Activated T-cell treated with anti-CD3 and anti-CD28 coated beads, Interleukin-2, amount 50 U/mL, for 24 hours (primary cell): ENCODE measurements at regions not wholly inside any gene's neighbourhood (a gene's known extent, or its start where the extent isn't known, plus 50 kb on each side); places are given as distances from the start of the nearest gene placed in this dataset.
"Not testable (repeated sequence)": the region's sequence is repeated elsewhere in the genome, so short reads cannot be mapped to it uniquely, and the experiment has no call there.

Experiments
- DNase-seq: peaks from one replicate; pipeline ENCODE4 v3.0.0-alpha.2; 2020
- H3K27ac Mint-ChIP-seq: 2 replicates; pipeline ENCODE4 v1.8.0; 2020; ENCODE audit warnings: mild to moderate bottlenecking, mixed read lengths
- H3K27me3 Mint-ChIP-seq: 2 replicates; pipeline ENCODE4 v1.8.0; 2020; ENCODE audit warnings: mixed read lengths
- H3K36me3 Mint-ChIP-seq: 2 replicates; pipeline ENCODE4 v1.8.0; 2020; ENCODE audit warnings: low read depth, mixed read lengths
- H3K4me1 Mint-ChIP-seq: 2 replicates; pipeline ENCODE4 v1.8.0; 2020; ENCODE audit warnings: low read depth, mixed read lengths
- H3K4me3 Mint-ChIP-seq: 2 replicates; pipeline ENCODE4 v1.8.0; 2020; ENCODE audit warnings: mild to moderate bottlenecking, moderate library complexity, mixed read lengths
- H3K9me3 Mint-ChIP-seq: 2 replicates; pipeline ENCODE4 v1.8.0; 2020; ENCODE audit warnings: mixed read lengths

- no peak overlapping the region for H3K27ac Mint-ChIP-seq
- peaks cover 2% of the 10 kb centered on the region for H3K9me3 Mint-ChIP-seq
- H3K4me3 Mint-ChIP-seq, result no peak overlapping the region
- H3K4me1 Mint-ChIP-seq, result peaks cover 9% of the 10 kb centered on the region
- no peaks in the 10 kb centered on the region for H3K36me3 Mint-ChIP-seq
- no peak for DNase-seq
- no peaks in the 10 kb centered on the region for H3K27me3 Mint-ChIP-seq
These were observed 216.0 kb upstream of the HAAO start for GRCh38 chr2:43008388-43008787.

- H3K9me3 Mint-ChIP-seq, result peaks cover 2% of the 10 kb centered on the region
These were observed 215.5 kb upstream of the HAAO start for GRCh38 chr2:43007901-43008300.

GRCh38 chr2:43006834-43007543, 214.6 kb upstream of the HAAO start:
- Mint-ChIP-seq H3K4me1 (peaks cover 9% of the 10 kb centered on the region), H3K27ac (no peak overlapping the region), H3K27me3 (no peaks in the 10 kb centered on the region), H3K36me3 (no peaks in the 10 kb centered on the region), H3K4me3 (no peak overlapping the region), H3K9me3 (peaks cover 2% of the 10 kb centered on the region)
- DNase-seq, result no peak

More at GRCh38 chr2:43007901-43008300, 215.5 kb upstream of the HAAO start:
- Mint-ChIP-seq H3K27me3 (no peaks in the 10 kb centered on the region), H3K4me1 (peaks cover 9% of the 10 kb centered on the region), H3K27ac (no peak overlapping the region), H3K4me3 (no peak overlapping the region), H3K36me3 (no peaks in the 10 kb centered on the region)
- DNase-seq, result no peak

- Mint-ChIP-seq H3K27ac (no peak overlapping the region), H3K9me3 (peaks cover 2% of the 10 kb centered on the region), H3K4me1 (peaks cover 9% of the 10 kb centered on the region), H3K4me3 (no peak overlapping the region), H3K27me3 (no peaks in the 10 kb centered on the region), H3K36me3 (no peaks in the 10 kb centered on the region)
- no peak for DNase-seq
These were observed 213.8 kb upstream of the HAAO start for GRCh38 chr2:43005975-43006833.

- no peak overlapping the region for H3K27ac Mint-ChIP-seq
- H3K9me3 Mint-ChIP-seq, result peaks cover 2% of the 10 kb centered on the region
- no peaks in the 10 kb centered on the region for H3K36me3 Mint-ChIP-seq
- H3K27me3 Mint-ChIP-seq, result no peaks in the 10 kb centered on the region
- DNase-seq, result no peak
- no peak overlapping the region for H3K4me3 Mint-ChIP-seq
- peaks cover 2% of the 10 kb centered on the region for H3K4me1 Mint-ChIP-seq
These were observed 213.0 kb upstream of the HAAO start for GRCh38 chr2:43005245-43005974.

GRCh38 chr2:43004879-43005244, 212.5 kb upstream of the HAAO start:
- no peak for DNase-seq
- Mint-ChIP-seq H3K4me3 (no peak overlapping the region), H3K27me3 (no peaks in the 10 kb centered on the region), H3K27ac (no peak overlapping the region), H3K9me3 (peaks cover 2% of the 10 kb centered on the region), H3K36me3 (no peaks in the 10 kb centered on the region), H3K4me1 (no peaks in the 10 kb centered on the region)

- not testable (repeated sequence) for DNase-seq, H3K4me1 Mint-ChIP-seq, H3K9me3 Mint-ChIP-seq, H3K27ac Mint-ChIP-seq, H3K4me3 Mint-ChIP-seq, H3K27me3 Mint-ChIP-seq, H3K36me3 Mint-ChIP-seq
These were observed 211.9 kb upstream of the HAAO start for GRCh38 chr2:43004126-43004865.

GRCh38 chr2:43003702-43004101, 211.3 kb upstream of the HAAO start:
- H3K4me1 Mint-ChIP-seq, result no peaks in the 10 kb centered on the region
- no peaks in the 10 kb centered on the region for H3K27me3 Mint-ChIP-seq
- H3K9me3 Mint-ChIP-seq, result peaks cover 2% of the 10 kb centered on the region
- no peaks in the 10 kb centered on the region for H3K36me3 Mint-ChIP-seq
- no peak overlapping the region for H3K4me3 Mint-ChIP-seq
- no peak for DNase-seq
- H3K27ac Mint-ChIP-seq, result no peak overlapping the region

GRCh38 chr2:43001787-43002468, 209.5 kb upstream of the HAAO start:
- H3K36me3 Mint-ChIP-seq, result no peaks in the 10 kb centered on the region
- H3K27ac Mint-ChIP-seq, result no peak overlapping the region
- no peaks in the 10 kb centered on the region for H3K9me3 Mint-ChIP-seq
- H3K4me1 Mint-ChIP-seq, result no peaks in the 10 kb centered on the region
- H3K27me3 Mint-ChIP-seq, result no peaks in the 10 kb centered on the region
- DNase-seq, result no peak
- no peak overlapping the region for H3K4me3 Mint-ChIP-seq

- peaks cover 2% of the 10 kb centered on the region for H3K9me3 Mint-ChIP-seq
- no peak overlapping the region for H3K4me3 Mint-ChIP-seq
- H3K36me3 Mint-ChIP-seq, result no peaks in the 10 kb centered on the region
- H3K4me1 Mint-ChIP-seq, result no peaks in the 10 kb centered on the region
- no peak for DNase-seq
- H3K27ac Mint-ChIP-seq, result no peak overlapping the region
- H3K27me3 Mint-ChIP-seq, result no peaks in the 10 kb centered on the region
These were observed 208.6 kb upstream of the HAAO start for GRCh38 chr2:43001055-43001378.

- peaks cover 8% of the 10 kb centered on the region for H3K9me3 Mint-ChIP-seq
- DNase-seq, result no peak
- no peaks in the 10 kb centered on the region for H3K4me1 Mint-ChIP-seq
- no peak overlapping the region for H3K4me3 Mint-ChIP-seq
- H3K27ac Mint-ChIP-seq, result no peak overlapping the region
- no peaks in the 10 kb centered on the region for H3K27me3 Mint-ChIP-seq
- no peaks in the 10 kb centered on the region for H3K36me3 Mint-ChIP-seq
These were observed 208.1 kb upstream of the HAAO start for GRCh38 chr2:43000242-43001054.

GRCh38 chr2:42999856-43000241, 207.5 kb upstream of the HAAO start:
- Mint-ChIP-seq H3K9me3 (peaks cover 8% of the 10 kb centered on the region), H3K36me3 (no peaks in the 10 kb centered on the region), H3K27ac (no peak overlapping the region), H3K4me3 (no peak overlapping the region), H3K27me3 (no peaks in the 10 kb centered on the region), H3K4me1 (no peaks in the 10 kb centered on the region)
- DNase-seq, result no peak

- Mint-ChIP-seq H3K4me1 (no peaks in the 10 kb centered on the region), H3K27ac (no peak overlapping the region), H3K9me3 (peaks cover 8% of the 10 kb centered on the region), H3K36me3 (no peaks in the 10 kb centered on the region), H3K4me3 (no peak overlapping the region), H3K27me3 (no peaks in the 10 kb centered on the region)
- no peak for DNase-seq
These were observed 207.0 kb upstream of the HAAO start for GRCh38 chr2:42999391-42999841.
